NB4 (cell line): ENCODE measurements at regions not wholly inside any gene's neighbourhood (a gene's known extent, or its start where the extent isn't known, plus 50 kb on each side); places are given as distances from the start of the nearest gene placed in this dataset.

Experiments used
- DNase-seq: peaks from one replicate; pipeline ENCODE4 v3.0.0; 2010; ENCODE audit warnings: low read depth
- H3K4me3 ChIP-seq: one replicate; pipeline ENCODE4 v1.5.1; 2011; ENCODE audit warnings: mild to moderate bottlenecking, low read depth, low read length, moderate library complexity
- MYC ChIP-seq: IDR thresholded peaks from 2 replicates; pipeline ENCODE4 v1.6.1; 2011; ENCODE audit warnings: low read depth, low read length
- POLR2A ChIP-seq: IDR thresholded peaks from 2 replicates; pipeline ENCODE4 v1.6.1; 2011; ENCODE audit warnings: mild to moderate bottlenecking; ENCODE audit not compliant: insufficient read length; ENCODE audit errors: extremely low read depth
- TF ChIP-seq, protein P1 (sequence below): IDR thresholded peaks from 2 replicates; pipeline ENCODE4 v1.6.1; 2011; ENCODE audit warnings: low read depth, low read length
- TF ChIP-seq, protein P2 (sequence below): IDR thresholded peaks from one replicate; pipeline ENCODE4 v1.5.1; 2012; ENCODE audit warnings: low read depth, low read length

DNA sequence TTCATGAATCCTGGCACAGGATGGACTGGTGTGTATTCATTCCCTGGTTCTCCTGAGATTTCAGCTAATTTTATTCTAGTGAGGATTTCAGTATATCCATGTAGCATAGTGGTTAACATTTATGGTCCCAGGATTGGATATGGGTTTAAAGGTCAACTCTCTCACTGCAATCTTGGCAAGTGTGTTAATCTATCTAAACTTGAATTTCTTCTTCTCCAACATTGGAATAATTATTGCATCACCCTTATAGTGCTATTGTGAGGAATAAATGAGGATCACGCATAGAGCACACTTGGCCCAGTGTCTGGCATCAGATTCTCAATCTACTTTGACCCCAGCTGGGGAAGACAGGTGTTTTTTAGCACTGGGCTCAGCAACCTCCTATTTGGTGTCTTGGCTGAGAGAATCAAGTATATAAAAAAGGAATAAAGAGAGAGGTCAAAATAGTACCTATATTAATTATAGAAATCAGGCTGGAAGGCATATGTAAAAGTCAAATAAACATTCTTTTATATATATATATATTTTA is 531.2 kb upstream of the ATP2B1 start:
- TF ChIP-seq, protein P1, sequence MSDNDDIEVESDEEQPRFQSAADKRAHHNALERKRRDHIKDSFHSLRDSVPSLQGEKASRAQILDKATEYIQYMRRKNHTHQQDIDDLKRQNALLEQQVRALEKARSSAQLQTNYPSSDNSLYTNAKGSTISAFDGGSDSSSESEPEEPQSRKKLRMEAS: no peak
- TF ChIP-seq MYC (no peak), POLR2A (no peak)
- TF ChIP-seq, protein P2, sequence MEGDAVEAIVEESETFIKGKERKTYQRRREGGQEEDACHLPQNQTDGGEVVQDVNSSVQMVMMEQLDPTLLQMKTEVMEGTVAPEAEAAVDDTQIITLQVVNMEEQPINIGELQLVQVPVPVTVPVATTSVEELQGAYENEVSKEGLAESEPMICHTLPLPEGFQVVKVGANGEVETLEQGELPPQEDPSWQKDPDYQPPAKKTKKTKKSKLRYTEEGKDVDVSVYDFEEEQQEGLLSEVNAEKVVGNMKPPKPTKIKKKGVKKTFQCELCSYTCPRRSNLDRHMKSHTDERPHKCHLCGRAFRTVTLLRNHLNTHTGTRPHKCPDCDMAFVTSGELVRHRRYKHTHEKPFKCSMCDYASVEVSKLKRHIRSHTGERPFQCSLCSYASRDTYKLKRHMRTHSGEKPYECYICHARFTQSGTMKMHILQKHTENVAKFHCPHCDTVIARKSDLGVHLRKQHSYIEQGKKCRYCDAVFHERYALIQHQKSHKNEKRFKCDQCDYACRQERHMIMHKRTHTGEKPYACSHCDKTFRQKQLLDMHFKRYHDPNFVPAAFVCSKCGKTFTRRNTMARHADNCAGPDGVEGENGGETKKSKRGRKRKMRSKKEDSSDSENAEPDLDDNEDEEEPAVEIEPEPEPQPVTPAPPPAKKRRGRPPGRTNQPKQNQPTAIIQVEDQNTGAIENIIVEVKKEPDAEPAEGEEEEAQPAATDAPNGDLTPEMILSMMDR: no peak
- no peak for DNase-seq
- no peak overlapping the region for H3K4me3 ChIP-seq

DNA sequence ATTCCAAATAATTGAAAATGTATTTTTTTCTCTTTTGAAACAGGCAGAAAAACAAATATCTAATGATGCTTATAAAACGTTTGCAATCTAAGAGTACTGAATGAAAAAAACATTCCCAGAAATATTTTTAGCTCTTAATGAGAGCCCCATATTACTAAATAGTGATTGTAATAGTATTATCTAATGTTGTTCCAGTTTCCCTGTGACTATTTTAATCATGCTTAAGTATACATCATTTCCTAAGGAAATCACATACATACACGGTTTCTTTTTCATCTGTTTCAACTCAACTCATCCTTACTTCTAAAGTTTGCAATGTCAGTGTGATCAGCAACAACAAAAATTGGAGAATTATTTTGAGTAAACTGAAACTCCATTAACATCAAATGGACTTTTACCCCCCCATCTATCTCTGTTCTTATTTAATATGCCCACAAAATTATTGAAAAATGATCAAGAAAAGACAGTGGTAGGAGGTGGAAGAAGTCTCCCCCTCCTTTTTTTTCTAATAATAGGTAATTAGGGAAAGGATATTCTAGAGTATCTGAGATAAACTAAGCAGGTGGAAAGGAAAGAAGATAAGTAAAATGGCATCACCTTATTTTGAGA is 530.1 kb upstream of the ATP2B1 start:
- TF ChIP-seq POLR2A: no peak
- no peak for TF ChIP-seq MYC
- TF ChIP-seq, protein P2: no peak
- TF ChIP-seq, protein P1: no peak
- no peak overlapping the region for H3K4me3 ChIP-seq
- DNase-seq: no peak

DNA sequence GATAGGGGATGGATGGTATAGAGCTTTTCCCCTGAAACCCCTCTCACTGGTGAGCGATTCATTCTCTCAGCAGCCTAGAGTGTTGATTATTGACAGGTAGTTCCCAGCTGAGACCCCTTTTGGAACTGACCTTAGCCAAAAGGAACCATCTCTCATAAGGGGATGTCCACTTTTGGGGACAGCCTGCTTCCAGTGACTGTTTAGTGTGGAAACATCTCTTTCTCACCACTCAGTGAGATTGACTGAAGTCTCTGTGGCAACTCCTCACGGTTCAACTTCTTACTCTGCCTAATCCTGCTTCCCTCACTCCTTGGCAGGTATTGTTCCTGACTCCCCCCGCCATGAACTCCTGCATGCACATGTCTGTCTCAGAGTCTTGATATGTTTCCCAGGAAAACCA is 529.2 kb upstream of the ATP2B1 start:
- DNase-seq: no peak
- TF ChIP-seq POLR2A (no peak), MYC (no peak)
- TF ChIP-seq, protein P2: no peak
- TF ChIP-seq, protein P1: no peak
- no peak overlapping the region for H3K4me3 ChIP-seq

DNA sequence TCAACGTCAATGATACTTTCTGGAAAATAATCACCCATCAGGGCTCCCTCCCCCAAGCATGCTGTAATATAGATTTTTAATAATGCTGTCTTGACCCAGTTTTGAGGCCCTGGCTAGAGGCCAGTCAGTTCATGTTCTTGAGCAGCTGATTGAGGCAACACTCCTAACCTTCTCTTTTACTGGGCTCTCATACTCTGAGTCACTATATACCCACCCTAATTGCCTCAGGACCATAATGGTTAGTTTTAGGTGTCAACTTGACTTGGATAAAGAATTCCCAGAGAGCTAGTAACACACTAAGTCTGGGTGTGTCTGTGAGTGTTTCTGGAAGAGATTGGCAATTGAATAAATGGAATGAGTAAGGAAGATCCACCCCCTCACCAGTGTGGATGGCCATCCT is 527.0 kb upstream of the ATP2B1 start:
- DNase-seq: no peak
- H3K4me3 ChIP-seq: no peak overlapping the region
- TF ChIP-seq, protein P1: no peak
- TF ChIP-seq POLR2A: no peak
- TF ChIP-seq, protein P2: no peak
- TF ChIP-seq MYC: no peak

DNA sequence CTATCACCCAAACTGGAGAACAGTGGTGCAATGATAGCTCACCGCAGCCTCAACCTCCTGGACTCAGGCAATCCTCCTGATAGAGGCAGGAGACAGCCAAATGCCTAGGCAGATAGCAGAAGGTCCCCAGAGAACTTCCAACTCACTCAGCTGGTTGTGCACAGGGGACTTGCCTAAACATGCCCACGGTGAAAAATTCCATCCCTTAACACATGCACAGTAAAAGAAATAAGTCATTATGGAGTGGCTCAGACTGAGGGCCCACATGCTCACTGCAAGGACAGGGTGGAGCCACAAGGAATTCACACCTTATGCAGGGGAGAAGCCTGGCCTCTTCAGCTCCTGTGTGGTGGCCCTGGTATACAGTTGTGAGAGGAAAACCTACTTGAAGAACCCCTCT is 525.8 kb upstream of the ATP2B1 start:
- H3K4me3 ChIP-seq: no peak overlapping the region
- no peak for DNase-seq
- TF ChIP-seq, protein P2: no peak
- TF ChIP-seq MYC (no peak), POLR2A (no peak)
- TF ChIP-seq, protein P1: no peak
